GM12878 (cell line): ENCODE measurements at regions not wholly inside any gene's neighbourhood (a gene's known extent, or its start where the extent isn't known, plus 50 kb on each side); places are given as distances from the start of the nearest gene placed in this dataset.

Source experiments
- ATAC-seq: fragments of 200-7000 bp; cut with Tn5 transposase; 3 replicates; pipeline ENCODE4 v1.9.1; 2020; ENCODE audit warnings: mild to moderate bottlenecking, moderate library complexity
- BruUV-seq: library from RNA; stranded (reverse); fragments of 400-500 nt; replicated peaks from 2 replicates; lab custom pipeline; 2021; lab: Mats Ljungman, UMichigan
- CTCF ChIA-PET: fragments of 300-600 bp; sonication (Branson Sonifier 250); formaldehyde crosslinking; extraction: SDS; loops from one replicate; lab custom pipeline; 2021; ENCODE audit warnings: inconsistent platforms; lab: Yijun Ruan, JAX
- POLR2A ChIA-PET: fragments of 350-600 bp; formaldehyde crosslinking; extraction: SDS; loops from one replicate; lab custom pipeline; 2021; ENCODE audit warnings: inconsistent platforms; lab: Charles Lee
- RAD21 ChIA-PET: fragments of 300-600 bp; sonication (Branson Sonifier 250); formaldehyde crosslinking; loops from one replicate; lab custom pipeline; 2023; ENCODE audit warnings: antibody characterized with exemption; ENCODE audit not compliant: unreplicated experiment; lab: Charles Lee
- SMC1A ChIA-PET: fragments of 300-600 bp; sonication (Branson Sonifier 250); formaldehyde crosslinking; loops from one replicate; lab custom pipeline; 2023; ENCODE audit not compliant: unreplicated experiment, uncharacterized antibody; lab: Charles Lee
- DNase-seq: peaks from one replicate; pipeline ENCODE4 v3.0.0-alpha.2; 2011; ENCODE audit warnings: low read depth, low spot score
- FAIRE-seq: peaks from 3 replicates; lab custom pipeline; 2011; peaks lifted over from hg19 to GRCh38; lab: Jason Lieb, UNC
- H2AFZ ChIP-seq: 2 replicates; pipeline ENCODE4 v1.6.0; 2011; ENCODE audit warnings: low read depth, low read length, control low read depth; ENCODE audit not compliant: control insufficient read depth
- H3K27ac ChIP-seq: 2 replicates; pipeline ENCODE4 v1.5.1; 2011; ENCODE audit warnings: control low read depth; ENCODE audit not compliant: control insufficient read depth, insufficient read depth
- H3K27me3 ChIP-seq, 2 experiments: replicated peaks in 1 of 2; 2 replicates each; pipeline versions ENCODE4 v1.6.0 to v1.6.1; 2011; ENCODE audit warnings: low read length in 1 of 2; ENCODE audit not compliant: control insufficient read depth in 2 of 2, insufficient read depth in 2 of 2
- H3K36me3 ChIP-seq, 2 experiments: 2 replicates each; pipeline ENCODE4 v1.5.1; 2011; ENCODE audit warnings: low read length in 1 of 2; ENCODE audit not compliant: control insufficient read depth in 2 of 2, insufficient read depth in 2 of 2
- H3K4me1 ChIP-seq: 2 replicates; pipeline ENCODE4 v1.6.1; 2011; ENCODE audit warnings: mild to moderate bottlenecking, low read length, moderate library complexity, mixed read lengths; ENCODE audit not compliant: control insufficient read depth, insufficient read depth
- H3K4me2 ChIP-seq: 2 replicates; pipeline ENCODE4 v1.6.0; 2011; ENCODE audit warnings: control low read depth; ENCODE audit not compliant: control insufficient read depth, insufficient read depth
- H3K4me3 ChIP-seq: fragments of 200-600 bp; sonication (generic); 2 replicates; pipeline ENCODE4 v1.5.1; 2016
- H3K79me2 ChIP-seq: 2 replicates; pipeline ENCODE4 v1.6.0; 2011; ENCODE audit warnings: low read length; ENCODE audit not compliant: control insufficient read depth, insufficient read depth
- H3K9ac ChIP-seq: 2 replicates; pipeline ENCODE4 v1.8.0; 2011; ENCODE audit warnings: low read length, control low read depth, mixed read lengths; ENCODE audit not compliant: control insufficient read depth, insufficient read depth
- H3K9me3 ChIP-seq: replicated peaks from 3 replicates; pipeline ENCODE4 v1.5.1; 2011; ENCODE audit warnings: mild to moderate bottlenecking, low read length; ENCODE audit not compliant: control insufficient read depth, insufficient read depth
- H4K20me1 ChIP-seq: 2 replicates; pipeline ENCODE4 v1.6.0; 2011; ENCODE audit not compliant: control insufficient read depth, insufficient read depth
- CBX3 ChIP-seq: fragments of 200-600 bp; sonication (generic); IDR thresholded peaks from 2 replicates; pipeline ENCODE4 v1.6.1; 2016; ENCODE audit warnings: low read depth, borderline replicate concordance
- GATAD2B ChIP-seq: fragments of 450-650 bp; conservative IDR thresholded peaks from 2 replicates; pipeline ENCODE4 v1.6.1; 2017; ENCODE audit warnings: low read depth, mild to moderate bottlenecking, moderate library complexity
- JUND ChIP-seq: IDR thresholded peaks from 2 replicates; pipeline ENCODE4 v1.6.1; 2012; ENCODE audit warnings: low read depth, mild to moderate bottlenecking, low read length, improper control_type of control experiment, moderate library complexity
- NR2C2 ChIP-seq: IDR thresholded peaks from 2 replicates; pipeline ENCODE4 v1.6.1; 2011; ENCODE audit warnings: borderline replicate concordance, low read depth; ENCODE audit not compliant: control insufficient read depth, insufficient read length
- NR2F1 ChIP-seq: fragments of 450-650 bp; conservative IDR thresholded peaks from 2 replicates; pipeline ENCODE4 v1.6.1; 2017; ENCODE audit warnings: mild to moderate bottlenecking
- POLR2A ChIP-seq: IDR thresholded peaks from 2 replicates; pipeline ENCODE4 v1.6.1; 2011; ENCODE audit warnings: low read depth, mild to moderate bottlenecking, low read length
- RUNX3 ChIP-seq: IDR thresholded peaks from 2 replicates; pipeline ENCODE4 v1.6.1; 2012; ENCODE audit warnings: low read length, inconsistent platforms
- SREBF1 ChIP-seq: IDR thresholded peaks from 2 replicates; pipeline ENCODE4 v1.6.1; 2012; ENCODE audit warnings: mild to moderate bottlenecking, low read length
- ZNF622 ChIP-seq: fragments of 450-650 bp; IDR thresholded peaks from 2 replicates; pipeline ENCODE4 v1.6.1; 2017; ENCODE audit warnings: mild to moderate bottlenecking, inconsistent platforms
- ZNF687 ChIP-seq: fragments of 450-650 bp; IDR thresholded peaks from 2 replicates; pipeline ENCODE4 v1.6.1; 2017; ENCODE audit warnings: mild to moderate bottlenecking, moderate library complexity
- ZZZ3 ChIP-seq: IDR thresholded peaks from 2 replicates; pipeline ENCODE4 v1.6.1; 2011; ENCODE audit warnings: low read depth; ENCODE audit not compliant: control insufficient read depth, insufficient read length
- WGBS: methylation state at CpG from one replicate; pipeline ENCODE4 v1.1.6; 2016; ENCODE audit warnings: low lambda C conversion rate; ENCODE audit not compliant: insufficient replicate concordance, insufficient coverage; ENCODE audit errors: missing lambda C conversion rate; 5-methylcytosine and 5-hydroxymethylcytosine counted together
- in situ Hi-C: fragments of 300-500 bp; cut with MboI; formaldehyde crosslinking; loops from 9 replicates; pipeline ENCODE4 v1.14.3; 2018; ENCODE audit warnings: mixed read lengths
- intact Hi-C: fragments of 100-400 bp; cut with micrococcal nuclease; formaldehyde crosslinking; loops from one replicate; pipeline ENCODE4 v1.14.2; 2022; ENCODE audit not compliant: unreplicated experiment

- in situ Hi-C loops (no loop called here), intact Hi-C loops (loop anchor here (5.0 to 10.0 kb wide), 3 partner anchors 538 to 1613 kb away; no protein-coding TSS in a partner anchor)
- FAIRE-seq (no peak), DNase-seq (no peak), ATAC-seq (no peak)
- Histone ChIP-seq H3K27ac (no peak overlapping the region), H3K79me2 (no peaks in the 10 kb centered on the region), H3K9ac (no peak overlapping the region), H3K27me3 (no peaks in the 10 kb centered on the region), H3K36me3 (no peaks in the 10 kb centered on the region), H3K4me1 (no peaks in the 10 kb centered on the region), H4K20me1 (no peaks in the 10 kb centered on the region), H2AFZ (no peak overlapping the region), H3K4me3 (no peak overlapping the region), H3K9me3 (no peaks in the 10 kb centered on the region), H3K4me2 (no peak overlapping the region)
- ChIA-PET RAD21 (no interaction called here), POLR2A (no interaction called here), CTCF (interaction anchor here (0.6 to 1.8 kb wide), 3 partner anchors 26 to 536 kb away, joined by 3 to 4 read pairs (median 3); no protein-coding TSS in a partner anchor), SMC1A (interaction anchor here (0.7 kb wide), 1 partner anchor 766 kb away, joined by 3 read pairs; no protein-coding TSS in a partner anchor)
- WGBS, result 58% methylated on average over 7 of the region's 7 CpGs
- no TSS peak for BruUV-seq
- TF ChIP-seq GATAD2B, result no peak
- no peak for TF ChIP-seq NR2C2
- TF ChIP-seq ZZZ3, result no peak
- no peak for TF ChIP-seq ZNF687
- no peak for TF ChIP-seq JUND
- TF ChIP-seq NR2F1, result no peak
- no peak for TF ChIP-seq CBX3
- TF ChIP-seq SREBF1, result no peak
- TF ChIP-seq RUNX3, result no peak
- TF ChIP-seq ZNF622, result no peak
- TF ChIP-seq POLR2A, result no peak
These were observed 139.2 kb downstream of the TM2D1 start for GRCh38 chr1:61585714-61586113.
